HEK293T (cell line): ENCODE measurements at regions not wholly inside any gene's neighbourhood (a gene's known extent, or its start where the extent isn't known, plus 50 kb on each side); places are given as distances from the start of the nearest gene placed in this dataset.

Experiments used
- CTCF ChIA-PET: fragments of 350-600 bp; formaldehyde crosslinking; extraction: SDS; loops from one replicate; lab custom pipeline; 2021; ENCODE audit warnings: antibody characterized with exemption, inconsistent platforms; lab: Yijun Ruan, JAX
- POLR2A ChIA-PET: fragments of 350-600 bp; formaldehyde crosslinking; extraction: SDS; loops from one replicate; lab custom pipeline; 2020; ENCODE audit warnings: antibody characterized with exemption, inconsistent platforms; lab: Yijun Ruan, JAX
- DNase-seq: peaks from one replicate; pipeline ENCODE4 v3.0.0; 2012; ENCODE audit warnings: mixed read lengths; ENCODE audit errors: extremely low spot score
- ARNT ChIP-seq: fragments of 450-650 bp; IDR thresholded peaks from 2 replicates; pipeline ENCODE4 v1.6.1; 2017; ENCODE audit warnings: mild to moderate bottlenecking
- BHLHE40 ChIP-seq: fragments of 450-650 bp; IDR thresholded peaks from 2 replicates; pipeline ENCODE4 v1.6.1; 2016; ENCODE audit warnings: mild to moderate bottlenecking, moderate library complexity, borderline replicate concordance
- CTBP1 ChIP-seq: fragments of 450-650 bp; IDR thresholded peaks from 2 replicates; pipeline ENCODE4 v1.6.1; 2016; ENCODE audit warnings: borderline replicate concordance
- ELF4 ChIP-seq: fragments of 450-650 bp; IDR thresholded peaks from 2 replicates; pipeline ENCODE4 v1.6.1; 2017; ENCODE audit warnings: antibody characterized with exemption
- FOXA1 ChIP-seq: fragments of 450-650 bp; IDR thresholded peaks from 2 replicates; pipeline ENCODE4 v1.6.1; 2016; ENCODE audit warnings: mild to moderate bottlenecking
- FOXK2 ChIP-seq: fragments of 450-650 bp; IDR thresholded peaks from 2 replicates; pipeline ENCODE4 v1.6.1; 2016; ENCODE audit warnings: mild to moderate bottlenecking
- FOXM1 ChIP-seq: fragments of 450-650 bp; IDR thresholded peaks from 2 replicates; pipeline ENCODE4 v1.6.1; 2017; ENCODE audit warnings: mild to moderate bottlenecking, borderline replicate concordance
- HDGF ChIP-seq: fragments of 450-650 bp; IDR thresholded peaks from 2 replicates; pipeline ENCODE4 v1.6.1; 2017; ENCODE audit warnings: antibody characterized with exemption, borderline replicate concordance
- L3MBTL2 ChIP-seq: fragments of 450-650 bp; conservative IDR thresholded peaks from 2 replicates; pipeline ENCODE4 v1.6.1; 2016; ENCODE audit warnings: mild to moderate bottlenecking
- LEF1 ChIP-seq: fragments of 450-650 bp; IDR thresholded peaks from 2 replicates; pipeline ENCODE4 v1.6.1; 2017; ENCODE audit warnings: mild to moderate bottlenecking, borderline replicate concordance
- NFRKB ChIP-seq: fragments of 450-650 bp; IDR thresholded peaks from 2 replicates; pipeline ENCODE4 v1.6.1; 2016; ENCODE audit warnings: mild to moderate bottlenecking, moderate library complexity
- PKNOX1 ChIP-seq: fragments of 450-650 bp; IDR thresholded peaks from 2 replicates; pipeline ENCODE4 v1.6.1; 2016
- SP1 ChIP-seq: fragments of 450-650 bp; IDR thresholded peaks from 2 replicates; pipeline ENCODE4 v1.6.1; 2017
- SUZ12 ChIP-seq: fragments of 450-650 bp; IDR thresholded peaks from 2 replicates; pipeline ENCODE4 v1.6.1; 2016; ENCODE audit warnings: mild to moderate bottlenecking
- TARDBP ChIP-seq: fragments of 450-650 bp; IDR thresholded peaks from 2 replicates; pipeline ENCODE4 v1.6.1; 2016
- ZNF384 ChIP-seq: fragments of 450-650 bp; IDR thresholded peaks from 2 replicates; pipeline ENCODE4 v1.6.1; 2016

GRCh38 chr4:20364969-20365368 lies 113.3 kb downstream of the SLIT2 start:
- no peak for TF ChIP-seq PKNOX1
- no peak for TF ChIP-seq SUZ12
- TF ChIP-seq FOXK2 = no peak
- no peak for TF ChIP-seq FOXA1
- no peak for TF ChIP-seq ELF4
- TF ChIP-seq ZNF384 = no peak
- no peak for TF ChIP-seq NFRKB
- DNase-seq = no peak
- ChIA-PET CTCF (no interaction called here), POLR2A (no interaction called here)

- no peak for DNase-seq
- CTCF ChIA-PET = no interaction called here
- POLR2A ChIA-PET = no interaction called here
- no peak for TF ChIP-seq ARNT
- TF ChIP-seq SP1 = no peak
- no peak for TF ChIP-seq NFRKB
- TF ChIP-seq ZNF384 = no peak
- TF ChIP-seq FOXM1 = no peak
- no peak for TF ChIP-seq FOXA1
- no peak for TF ChIP-seq CTBP1
- no peak for TF ChIP-seq LEF1
- TF ChIP-seq PKNOX1 = no peak
- TF ChIP-seq HDGF = no peak
Observed at GRCh38 chr4:20367446-20367845, 115.7 kb downstream of the SLIT2 start.

GRCh38 chr4:20368926-20369325 lies 117.2 kb downstream of the SLIT2 start:
- POLR2A ChIA-PET = no interaction called here
- CTCF ChIA-PET = no interaction called here
- TF ChIP-seq BHLHE40 = no peak
- no peak for TF ChIP-seq FOXK2
- no peak for TF ChIP-seq TARDBP
- no peak for TF ChIP-seq PKNOX1
- no peak for TF ChIP-seq ZNF384
- no peak for TF ChIP-seq CTBP1
- no peak for TF ChIP-seq NFRKB
- no peak for TF ChIP-seq ARNT
- TF ChIP-seq L3MBTL2 = no peak
- no peak for TF ChIP-seq FOXM1
- TF ChIP-seq SP1 = no peak
- no peak for TF ChIP-seq SUZ12
- TF ChIP-seq FOXA1 = no peak
- TF ChIP-seq ELF4 = no peak
- no peak for TF ChIP-seq HDGF
- no peak for TF ChIP-seq LEF1
- no peak for DNase-seq

GRCh38 chr4:20370274-20370673 lies 118.6 kb downstream of the SLIT2 start:
- CTCF ChIA-PET = no interaction called here
- POLR2A ChIA-PET = no interaction called here
- TF ChIP-seq FOXM1 (no peak), LEF1 (no peak), SP1 (no peak), ELF4 (no peak), HDGF (no peak), CTBP1 (no peak), BHLHE40 (no peak), ARNT (no peak), FOXK2 (no peak), NFRKB (no peak), PKNOX1 (no peak), SUZ12 (no peak)
- DNase-seq = no peak

GRCh38 chr4:20376070-20376469 lies 124.4 kb downstream of the SLIT2 start:
- DNase-seq = no peak
- TF ChIP-seq FOXK2 = no peak
- CTCF ChIA-PET = no interaction called here
- POLR2A ChIA-PET = no interaction called here

GRCh38 chr4:20378181-20378580 lies 126.5 kb downstream of the SLIT2 start:
- CTCF ChIA-PET = no interaction called here
- TF ChIP-seq BHLHE40 (no peak), FOXM1 (no peak)
- no peak for DNase-seq
- POLR2A ChIA-PET = no interaction called here

GRCh38 chr4:20381005-20381404 lies 129.3 kb downstream of the SLIT2 start:
- TF ChIP-seq SP1 = no peak
- TF ChIP-seq LEF1 = no peak
- no peak for TF ChIP-seq FOXK2
- no peak for TF ChIP-seq PKNOX1
- TF ChIP-seq SUZ12 = no peak
- TF ChIP-seq NFRKB = no peak
- TF ChIP-seq BHLHE40 = no peak
- no peak for TF ChIP-seq HDGF
- no peak for TF ChIP-seq CTBP1
- no peak for TF ChIP-seq FOXA1
- no peak for TF ChIP-seq ZNF384
- no peak for TF ChIP-seq FOXM1
- no peak for TF ChIP-seq L3MBTL2
- TF ChIP-seq ARNT = no peak
- ChIA-PET POLR2A (no interaction called here), CTCF (no interaction called here)
- DNase-seq = no peak
